ENCODE measurements at regions not wholly inside any gene's neighbourhood (a gene's known extent, or its start where the extent isn't known, plus 50 kb on each side); places are given as distances from the start of the nearest gene placed in this dataset.

- H2AFZ ChIP-seq (replicated peaks; ENCODE audit: low read length, poor library complexity) = no peak overlapping the region
- DNase-seq (no peak), ATAC-seq (ENCODE audit: low read depth) (no peak)
- H3K23ac ChIP-seq (ENCODE audit: low read depth, low read length) = no peak overlapping the region
- no peak overlapping the region for H3K4me2 ChIP-seq (ENCODE audit: low read depth, low read length)
- H3K9me3 ChIP-seq (ENCODE audit: control insufficient read depth, insufficient read depth, low read length) = peaks cover 3% of the 10 kb centered on the region; the same call in 1 of the 2 replicates
- H3K9ac ChIP-seq (ENCODE audit: low read depth, low read length) = no peak overlapping the region
- no peak overlapping the region for H2BK15ac ChIP-seq (ENCODE audit: low read depth, low read length)
- H4K20me1 ChIP-seq (ENCODE audit: insufficient read depth, low read length) = no peaks in the 10 kb centered on the region
- no peak overlapping the region for H3K4me3 ChIP-seq (ENCODE audit: insufficient read depth, low read depth, low read length)
- H2AK5ac ChIP-seq (ENCODE audit: low read depth, low read length) = no peak overlapping the region
- no peak overlapping the region for H3K18ac ChIP-seq (ENCODE audit: low read depth, low read length)
- no peak overlapping the region for H4K91ac ChIP-seq (ENCODE audit: insufficient read depth, low read depth, low read length)
- H3K36me3 ChIP-seq (ENCODE audit: control insufficient read depth, insufficient read depth, low read length) = no peaks in the 10 kb centered on the region
- ChIA-PET CTCF (no interaction called here), POLR2A (ENCODE audit: unreplicated experiment) (no interaction called here)
- H3K14ac ChIP-seq (replicated peaks; ENCODE audit: low read depth, low read length) = no peak overlapping the region
- TF ChIP-seq CTCF (conservative IDR thresholded peaks at IDR 0.05; ENCODE audit: low read depth, low read length) = no peak
- TF ChIP-seq RCOR1 (IDR thresholded peaks at IDR 0.05; ENCODE audit: insufficient replicate concordance, low read length) = no peak
- TF ChIP-seq MAZ (IDR thresholded peaks at IDR 0.05; ENCODE audit: borderline replicate concordance, low read depth, low read length) = no peak
- no peak for TF ChIP-seq CEBPB (IDR thresholded peaks at IDR 0.05; ENCODE audit: low read depth, low read length)
- TF ChIP-seq USF2 (IDR thresholded peaks at IDR 0.05; ENCODE audit: low read depth, low read length) = no peak
- no peak for TF ChIP-seq MAFK (IDR thresholded peaks at IDR 0.05; ENCODE audit: low read depth, low read length)
- no peak for TF ChIP-seq NFE2L2 (IDR thresholded peaks at IDR 0.05; ENCODE audit: low read depth, low read length)
- no peak for TF ChIP-seq ELK1 (IDR thresholded peaks at IDR 0.05; ENCODE audit: borderline replicate concordance, low read depth, low read length)
- H3K9me1 ChIP-seq (ENCODE audit: insufficient read depth, low read length) = no peaks in the 10 kb centered on the region
- H2AK9ac ChIP-seq (replicated peaks; ENCODE audit: low read depth, low read length, poor library complexity) = no peak overlapping the region
- no peak overlapping the region for H3K56ac ChIP-seq (ENCODE audit: extremely low read depth, insufficient read depth, low read length)
- no peak overlapping the region for H4K8ac ChIP-seq (ENCODE audit: low read depth in 2 of 2, low read length in 2 of 2)
- in situ Hi-C loops (cut with MboI; ENCODE audit: low sequenced_read_pairs) = no loop called here
- no peak overlapping the region for H2BK120ac ChIP-seq (ENCODE audit: low read depth, low read length)
- H4K5ac ChIP-seq (ENCODE audit: low read depth, low read length) = no peak overlapping the region
- no peaks in the 10 kb centered on the region for H3K4me1 ChIP-seq (ENCODE audit: control insufficient read depth, insufficient read depth, low read length)
- dilution Hi-C loops (cut with HindIII; ENCODE audit: low sequenced_read_pairs, unreplicated experiment) = no loop called here
- H3K27ac ChIP-seq (ENCODE audit: insufficient read depth, low read length) = no peak overlapping the region
- no peak overlapping the region for H2BK20ac ChIP-seq (ENCODE audit: low read depth, low read length)
- H3K27me3 ChIP-seq (ENCODE audit: control insufficient read depth, insufficient read depth, low read length) = no peaks in the 10 kb centered on the region
- no peak overlapping the region for H2BK5ac ChIP-seq (ENCODE audit: low read depth, low read length, poor library complexity, severe bottlenecking)
- no CpG with 5 or more reads among the region's 1 CpG for WGBS, 2 experiments (ENCODE audit: extremely low coverage in 2 of 2, insufficient read length in 1 of 2)
- intact Hi-C loops (cut with micrococcal nuclease) = loop anchor here (10.0 kb wide), 1 partner anchor 422 kb away; no protein-coding TSS in a partner anchor
- H3K4ac ChIP-seq (ENCODE audit: low read depth, low read length) = no peak overlapping the region
- BruUV-seq (replicated peaks) = no TSS peak
- no peaks in the 10 kb centered on the region for H3K79me1 ChIP-seq (ENCODE audit: low read depth in 1 of 2, low read length in 2 of 2)
These were observed 146.2 kb upstream of the CARMIL1 start for GRCh38 chr6:25132934-25133333.

Data from IMR-90 (cell line).